H1 (cell line): ENCODE measurements at regions not wholly inside any gene's neighbourhood (a gene's known extent, or its start where the extent isn't known, plus 50 kb on each side); places are given as distances from the start of the nearest gene placed in this dataset.

ENCODE experiments used
- ASH2L ChIP-seq: fragments of 200-600, 300-600 bp; sonication (generic); IDR thresholded peaks from one replicate; pipeline ENCODE4 v1.7.1; 2017; ENCODE audit warnings: low read length
- BCL11A ChIP-seq, 2 experiments: IDR thresholded peaks; one replicate each; pipeline ENCODE4 v1.6.1; 2011; ENCODE audit warnings: low read depth in 2 of 2, low read length in 2 of 2, mild to moderate bottlenecking in 2 of 2
- CEBPB ChIP-seq: IDR thresholded peaks from 2 replicates; pipeline ENCODE4 v1.6.1; 2012; ENCODE audit warnings: low read depth, low read length
- CHD7 ChIP-seq: fragments of 300-600 bp; sonication (generic); IDR thresholded peaks from 2 replicates; pipeline ENCODE4 v1.7.1; 2012; ENCODE audit warnings: low read length, moderate library complexity, mild to moderate bottlenecking, inconsistent platforms; ENCODE audit not compliant: insufficient replicate concordance
- KDM4A ChIP-seq: IDR thresholded peaks from one replicate; pipeline ENCODE4 v1.7.1; 2012; ENCODE audit warnings: low read depth, mild to moderate bottlenecking, moderate library complexity, low read length, inconsistent platforms; ENCODE audit not compliant: severe bottlenecking
- TEAD4 ChIP-seq: IDR thresholded peaks from 2 replicates; pipeline ENCODE4 v1.6.1; 2012; ENCODE audit warnings: low read depth, low read length, inconsistent platforms, mixed read lengths

GRCh38 chr2:8277921-8278571 is 403.8 kb upstream of the ID2 start (continued):
- TF ChIP-seq CHD7, result no peak
- TF ChIP-seq KDM4A, result no peak
- no peak for TF ChIP-seq ASH2L
- no peak for TF ChIP-seq CEBPB
- TF ChIP-seq BCL11A (IDR thresholded peaks at IDR 0.05; ENCODE audit: low read depth in 2 of 2, low read length in 2 of 2), result no peak
- no peak for TF ChIP-seq TEAD4
